ENCODE measurements at regions not wholly inside any gene's neighbourhood (a gene's known extent, or its start where the extent isn't known, plus 50 kb on each side); places are given as distances from the start of the nearest gene placed in this dataset.
"Not testable (repeated sequence)": the region's sequence is repeated elsewhere in the genome, so short reads cannot be mapped to it uniquely, and the experiment has no call there.

GRCh38 chr4:62450740-62451139 is 1250.6 kb downstream of the ADGRL3 start:
- Histone ChIP-seq H3K27me3 (ENCODE audit: low read depth, low read length) (no peaks in the 10 kb centered on the region), H3K36me3 (ENCODE audit: control insufficient read depth in 1 of 2, insufficient read depth in 2 of 2, low read length in 2 of 2) (no peaks in the 10 kb centered on the region), H3K9me3 (ENCODE audit: control insufficient read depth in 1 of 2, low read length in 2 of 2) (peaks cover 0 to under 1% of the 10 kb centered on the region in 2 donors), H3K27ac (ENCODE audit: low read length) (no peak overlapping the region), H3K4me3 (ENCODE audit: low read depth in 1 of 2, low read length in 2 of 2) (no peak overlapping the region), H3K4me1 (ENCODE audit: control insufficient read depth in 1 of 2, insufficient read depth in 2 of 2, low read length in 2 of 2) (no peaks in the 10 kb centered on the region)

- H3K9me3 ChIP-seq (ENCODE audit: control insufficient read depth in 1 of 2, low read length in 2 of 2): peaks cover 0 to 3% of the 10 kb centered on the region in 2 donors
- H3K4me3 ChIP-seq (ENCODE audit: low read depth in 1 of 2, low read length in 2 of 2): no peak overlapping the region
- no peaks in the 10 kb centered on the region for H3K4me1 ChIP-seq (ENCODE audit: control insufficient read depth in 1 of 2, insufficient read depth in 2 of 2, low read length in 2 of 2)
- H3K27me3 ChIP-seq (ENCODE audit: low read depth, low read length): no peaks in the 10 kb centered on the region
- no peaks in the 10 kb centered on the region for H3K36me3 ChIP-seq (ENCODE audit: control insufficient read depth in 1 of 2, insufficient read depth in 2 of 2, low read length in 2 of 2)
- H3K27ac ChIP-seq (ENCODE audit: low read length): no peak overlapping the region
These were observed 1249.4 kb downstream of the ADGRL3 start for GRCh38 chr4:62449538-62449937.

DNA sequence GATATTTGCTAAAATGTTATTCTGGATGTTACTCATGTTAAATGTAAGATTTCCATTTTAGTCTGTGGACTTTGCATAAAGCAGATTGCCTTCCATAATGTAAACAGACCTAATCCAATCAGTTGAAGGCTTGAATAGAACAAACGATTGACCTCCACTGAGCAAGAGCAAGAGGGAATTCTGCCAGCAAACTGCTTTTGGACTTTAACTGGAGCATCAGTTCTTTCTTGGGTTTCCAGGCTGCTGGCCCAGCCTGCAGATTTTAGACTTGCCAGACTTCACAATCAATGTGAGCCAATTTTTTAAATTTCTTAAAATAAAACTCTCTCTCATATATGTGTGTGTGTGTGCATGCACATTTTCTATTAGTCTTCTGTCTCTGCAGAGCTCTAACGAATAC is 1248.8 kb downstream of the ADGRL3 start:
- no peaks in the 10 kb centered on the region for H3K27me3 ChIP-seq (ENCODE audit: low read depth, low read length)
- H3K4me1 ChIP-seq (ENCODE audit: control insufficient read depth in 1 of 2, insufficient read depth in 2 of 2, low read length in 2 of 2): no peaks in the 10 kb centered on the region
- H3K9me3 ChIP-seq (ENCODE audit: control insufficient read depth in 1 of 2, low read length in 2 of 2): peaks cover 0 to 3% of the 10 kb centered on the region in 2 donors
- H3K36me3 ChIP-seq (ENCODE audit: control insufficient read depth in 1 of 2, insufficient read depth in 2 of 2, low read length in 2 of 2): no peaks in the 10 kb centered on the region
- H3K4me3 ChIP-seq (ENCODE audit: low read depth in 1 of 2, low read length in 2 of 2): no peak overlapping the region
- H3K27ac ChIP-seq (ENCODE audit: low read length): no peak overlapping the region

- H3K27ac ChIP-seq (ENCODE audit: low read length): no peak overlapping the region
- no peak overlapping the region for H3K4me3 ChIP-seq (ENCODE audit: low read depth in 1 of 2, low read length in 2 of 2)
- H3K4me1 ChIP-seq (ENCODE audit: control insufficient read depth in 1 of 2, insufficient read depth in 2 of 2, low read length in 2 of 2): no peaks in the 10 kb centered on the region
- H3K36me3 ChIP-seq (ENCODE audit: control insufficient read depth in 1 of 2, insufficient read depth in 2 of 2, low read length in 2 of 2): no peaks in the 10 kb centered on the region
- no peaks in the 10 kb centered on the region for H3K27me3 ChIP-seq (ENCODE audit: low read depth, low read length)
- peaks cover 8 to 9% of the 10 kb centered on the region in 2 donors for H3K9me3 ChIP-seq (ENCODE audit: control insufficient read depth in 1 of 2, low read length in 2 of 2)
These were observed 1238.9 kb downstream of the ADGRL3 start for GRCh38 chr4:62439051-62439450.

DNA sequence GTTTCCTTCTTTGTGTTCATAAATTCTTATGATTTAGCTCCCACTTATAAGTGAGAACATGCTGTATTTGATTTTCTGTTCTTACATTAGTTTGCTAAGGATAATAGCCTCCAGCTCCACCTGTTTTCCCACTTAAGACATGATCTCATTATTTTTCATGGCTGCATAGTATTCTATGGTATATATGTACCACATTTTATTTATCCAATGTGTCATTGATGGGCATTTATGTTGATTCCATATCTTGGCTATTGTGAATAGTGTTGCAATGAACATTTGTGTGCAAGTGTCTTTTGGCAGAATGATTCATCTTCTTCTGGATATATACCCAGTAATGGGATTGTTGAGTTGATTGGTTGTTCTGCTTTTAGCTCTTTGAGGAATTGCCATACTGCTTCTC is 1234.8 kb downstream of the ADGRL3 start:
- Histone ChIP-seq H3K27me3 (ENCODE audit: low read depth, low read length) (no peaks in the 10 kb centered on the region), H3K4me1 (ENCODE audit: control insufficient read depth in 1 of 2, insufficient read depth in 2 of 2, low read length in 2 of 2) (no peaks in the 10 kb centered on the region), H3K9me3 (ENCODE audit: control insufficient read depth in 1 of 2, low read length in 2 of 2) (no peaks in the 10 kb centered on the region), H3K27ac (ENCODE audit: low read length) (no peak overlapping the region), H3K36me3 (ENCODE audit: control insufficient read depth in 1 of 2, insufficient read depth in 2 of 2, low read length in 2 of 2) (no peaks in the 10 kb centered on the region), H3K4me3 (ENCODE audit: low read depth in 1 of 2, low read length in 2 of 2) (no peak overlapping the region)

DNA sequence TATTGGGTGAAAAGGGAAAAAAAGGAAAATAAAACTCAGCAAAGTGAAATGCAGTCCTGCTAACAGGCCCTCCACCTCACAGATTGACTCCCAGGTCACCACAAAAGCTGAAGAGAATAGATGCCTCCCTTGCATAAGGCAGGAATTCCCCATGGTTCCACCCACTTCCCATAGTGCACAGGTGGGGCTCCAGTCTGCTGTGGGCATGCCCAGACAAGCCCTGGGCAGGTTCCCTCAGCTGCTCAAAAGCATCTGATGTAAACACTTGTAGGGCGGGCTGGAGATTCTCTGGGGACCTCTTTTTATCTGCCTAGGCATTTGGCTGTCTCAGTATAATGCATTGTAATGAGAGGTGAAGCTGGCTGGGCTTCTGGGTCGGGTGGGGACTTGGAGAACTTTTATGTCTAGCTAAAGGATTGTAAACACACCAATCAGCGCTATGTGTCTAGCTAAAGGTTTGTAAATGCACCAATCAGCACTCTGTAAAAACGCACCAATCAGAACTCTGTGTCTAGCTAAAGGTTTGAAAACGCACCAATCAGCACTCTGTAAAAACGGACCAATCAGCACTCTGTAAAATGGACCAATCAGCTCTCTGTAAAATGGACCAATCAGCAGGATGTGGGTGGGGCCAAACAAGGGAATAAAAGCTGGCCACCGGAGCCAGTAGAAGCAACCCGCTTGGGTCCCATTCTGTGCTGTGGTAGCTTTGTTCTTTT is 1231.5 kb downstream of the ADGRL3 start:
- not testable (repeated sequence) for H3K27me3 ChIP-seq (ENCODE audit: low read depth, low read length); H3K4me1 ChIP-seq (ENCODE audit: control insufficient read depth in 1 of 2, insufficient read depth in 2 of 2, low read length in 2 of 2); H3K4me3 ChIP-seq (ENCODE audit: low read depth in 1 of 2, low read length in 2 of 2); H3K27ac ChIP-seq (ENCODE audit: low read length); H3K36me3 ChIP-seq (ENCODE audit: control insufficient read depth in 1 of 2, insufficient read depth in 2 of 2, low read length in 2 of 2); H3K9me3 ChIP-seq (ENCODE audit: control insufficient read depth in 1 of 2, low read length in 2 of 2)

DNA sequence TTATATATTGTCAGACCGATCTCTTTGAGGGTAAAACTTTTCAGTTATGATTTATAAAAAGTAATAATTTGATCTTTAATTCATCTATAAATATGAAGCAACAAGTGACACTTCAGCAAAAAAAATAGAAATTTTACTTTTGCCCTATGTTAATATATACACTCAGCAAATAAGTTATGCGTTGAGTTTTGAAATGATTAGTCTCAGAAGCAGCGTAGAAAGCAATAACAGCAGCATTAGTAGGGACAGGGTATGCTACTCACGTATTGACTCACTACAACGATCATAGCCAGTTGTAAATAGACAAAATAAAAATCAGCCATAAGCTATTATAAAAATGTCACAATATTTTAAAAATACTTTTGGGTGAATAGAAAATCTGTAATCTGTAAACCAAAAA is 1229.2 kb downstream of the ADGRL3 start:
- no peaks in the 10 kb centered on the region for H3K36me3 ChIP-seq (ENCODE audit: control insufficient read depth in 1 of 2, insufficient read depth in 2 of 2, low read length in 2 of 2)
- no peaks in the 10 kb centered on the region for H3K9me3 ChIP-seq (ENCODE audit: control insufficient read depth in 1 of 2, low read length in 2 of 2)
- no peak overlapping the region for H3K4me3 ChIP-seq (ENCODE audit: low read depth in 1 of 2, low read length in 2 of 2)
- H3K27me3 ChIP-seq (ENCODE audit: low read depth, low read length): no peaks in the 10 kb centered on the region
- H3K27ac ChIP-seq (ENCODE audit: low read length): no peak overlapping the region
- no peaks in the 10 kb centered on the region for H3K4me1 ChIP-seq (ENCODE audit: control insufficient read depth in 1 of 2, insufficient read depth in 2 of 2, low read length in 2 of 2)

DNA sequence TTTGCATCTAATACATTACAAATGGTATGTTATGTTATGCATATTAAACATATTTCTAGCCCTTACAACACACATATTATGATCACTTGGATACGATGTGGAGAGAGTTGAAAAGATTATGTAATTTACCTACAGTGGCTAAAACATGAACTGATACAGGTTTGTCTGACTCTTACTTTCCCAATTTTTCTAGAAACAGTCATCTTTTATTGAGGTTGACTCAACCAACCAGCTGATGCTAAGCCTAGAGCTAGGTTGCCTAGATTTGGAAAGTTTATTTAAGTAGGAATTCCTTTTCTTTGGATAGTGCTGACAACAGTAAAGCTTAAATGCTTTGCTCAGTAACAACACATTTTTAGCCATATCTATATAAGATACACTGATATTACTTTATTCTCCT is 1215.1 kb downstream of the ADGRL3 start:
- Histone ChIP-seq H3K4me1 (ENCODE audit: control insufficient read depth in 1 of 2, insufficient read depth in 2 of 2, low read length in 2 of 2) (no peaks in the 10 kb centered on the region), H3K27ac (ENCODE audit: low read length) (no peak overlapping the region), H3K4me3 (ENCODE audit: low read depth in 1 of 2, low read length in 2 of 2) (no peak overlapping the region), H3K36me3 (ENCODE audit: control insufficient read depth in 1 of 2, insufficient read depth in 2 of 2, low read length in 2 of 2) (no peaks in the 10 kb centered on the region), H3K9me3 (ENCODE audit: control insufficient read depth in 1 of 2, low read length in 2 of 2) (no peaks in the 10 kb centered on the region), H3K27me3 (ENCODE audit: low read depth, low read length) (no peaks in the 10 kb centered on the region)

GRCh38 chr4:62414563-62414962 is 1214.4 kb downstream of the ADGRL3 start:
- Histone ChIP-seq H3K27ac (ENCODE audit: low read length) (no peak overlapping the region), H3K4me1 (ENCODE audit: control insufficient read depth in 1 of 2, insufficient read depth in 2 of 2, low read length in 2 of 2) (no peaks in the 10 kb centered on the region), H3K27me3 (ENCODE audit: low read depth, low read length) (no peaks in the 10 kb centered on the region), H3K4me3 (ENCODE audit: low read depth in 1 of 2, low read length in 2 of 2) (no peak overlapping the region), H3K9me3 (ENCODE audit: control insufficient read depth in 1 of 2, low read length in 2 of 2) (no peaks in the 10 kb centered on the region), H3K36me3 (ENCODE audit: control insufficient read depth in 1 of 2, insufficient read depth in 2 of 2, low read length in 2 of 2) (no peaks in the 10 kb centered on the region)

DNA sequence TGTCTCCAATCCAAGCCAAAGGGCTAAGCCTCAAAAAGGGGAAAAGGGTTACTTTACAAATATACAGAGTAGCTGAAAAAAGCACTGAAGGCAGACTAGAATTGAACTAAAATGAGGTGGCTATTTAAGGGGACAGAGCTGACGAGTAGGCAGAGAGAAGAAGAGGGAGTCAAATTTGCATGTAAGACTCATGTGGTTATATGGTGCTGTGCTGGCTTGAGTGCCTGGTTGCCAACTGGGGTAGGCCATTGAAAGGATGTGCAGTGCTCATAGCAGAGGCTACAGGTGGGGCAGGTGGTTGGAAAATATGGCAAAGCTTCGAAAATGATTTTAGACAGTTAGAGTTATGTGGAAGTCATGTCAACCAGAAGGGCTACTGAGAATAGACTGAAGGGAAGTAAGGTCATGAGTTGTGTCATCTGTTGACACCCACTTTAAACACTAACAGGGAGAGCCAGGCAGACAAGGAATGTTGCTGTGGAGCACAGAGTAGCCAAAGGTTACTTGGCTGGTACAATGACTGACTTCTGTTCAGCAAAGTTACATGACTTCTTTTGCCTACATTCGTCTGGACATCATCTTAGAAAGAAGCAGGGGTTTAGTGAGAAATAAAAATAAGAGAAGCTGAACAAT is 1210.4 kb downstream of the ADGRL3 start:
- H3K27ac ChIP-seq (ENCODE audit: low read length): no peak overlapping the region
- H3K36me3 ChIP-seq (ENCODE audit: control insufficient read depth in 1 of 2, insufficient read depth in 2 of 2, low read length in 2 of 2): no peaks in the 10 kb centered on the region
- H3K27me3 ChIP-seq (ENCODE audit: low read depth, low read length): no peaks in the 10 kb centered on the region
- H3K9me3 ChIP-seq (ENCODE audit: control insufficient read depth in 1 of 2, low read length in 2 of 2): no peaks in the 10 kb centered on the region
- no peaks in the 10 kb centered on the region for H3K4me1 ChIP-seq (ENCODE audit: control insufficient read depth in 1 of 2, insufficient read depth in 2 of 2, low read length in 2 of 2)
- no peak overlapping the region for H3K4me3 ChIP-seq (ENCODE audit: low read depth in 1 of 2, low read length in 2 of 2)

DNA sequence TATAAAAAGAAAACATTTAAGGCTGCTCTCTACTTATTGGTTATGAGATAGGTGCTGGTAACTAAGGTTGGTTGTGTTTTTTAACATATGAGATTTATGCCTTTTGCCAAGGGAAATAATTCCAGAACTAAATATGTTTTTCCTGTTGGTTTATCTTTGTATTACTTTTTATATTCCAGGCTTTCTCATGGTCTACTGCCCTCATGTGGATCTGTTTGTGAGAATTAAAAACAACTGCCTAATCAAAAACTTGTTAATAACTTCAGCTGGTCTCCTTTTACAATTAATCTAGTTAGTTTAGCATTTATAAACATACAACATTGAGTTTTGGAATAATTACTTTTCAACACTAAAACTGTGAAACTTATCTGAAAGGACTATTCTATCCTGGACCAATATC is 1208.3 kb downstream of the ADGRL3 start:
- H3K27me3 ChIP-seq (ENCODE audit: low read depth, low read length): no peaks in the 10 kb centered on the region
- H3K27ac ChIP-seq (ENCODE audit: low read length): no peak overlapping the region
- H3K9me3 ChIP-seq (ENCODE audit: control insufficient read depth in 1 of 2, low read length in 2 of 2): no peaks in the 10 kb centered on the region

DNA sequence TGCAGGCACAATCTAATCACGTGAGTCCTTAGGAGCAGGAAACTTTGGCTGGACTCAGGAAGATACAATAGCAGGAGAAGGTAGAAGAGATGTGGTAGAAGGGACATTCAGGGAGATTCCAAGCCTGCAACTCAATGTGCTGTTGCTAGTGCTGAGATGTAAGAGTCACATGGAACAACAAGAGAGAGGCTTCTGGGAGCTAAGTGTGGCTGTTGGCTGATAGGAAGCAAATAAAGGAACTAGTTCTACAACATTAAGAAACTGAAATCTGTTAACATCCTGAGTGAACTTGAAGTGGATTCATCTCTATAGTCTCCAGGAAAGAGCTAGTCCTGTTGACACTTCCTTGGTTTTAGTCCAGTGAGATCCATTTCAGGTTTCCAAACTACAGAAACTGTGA is 1207.4 kb downstream of the ADGRL3 start:
- H3K4me3 ChIP-seq (ENCODE audit: low read depth in 1 of 2, low read length in 2 of 2): no peak overlapping the region
- no peaks in the 10 kb centered on the region for H3K36me3 ChIP-seq (ENCODE audit: control insufficient read depth in 1 of 2, insufficient read depth in 2 of 2, low read length in 2 of 2)
- H3K27me3 ChIP-seq (ENCODE audit: low read depth, low read length): no peaks in the 10 kb centered on the region
- H3K9me3 ChIP-seq (ENCODE audit: control insufficient read depth in 1 of 2, low read length in 2 of 2): no peaks in the 10 kb centered on the region
- no peak overlapping the region for H3K27ac ChIP-seq (ENCODE audit: low read length)
- no peaks in the 10 kb centered on the region for H3K4me1 ChIP-seq (ENCODE audit: control insufficient read depth in 1 of 2, insufficient read depth in 2 of 2, low read length in 2 of 2)

More for the DNA sequence above, 1208.3 kb downstream of the ADGRL3 start:
- Histone ChIP-seq H3K4me3 (ENCODE audit: low read depth in 1 of 2, low read length in 2 of 2) (no peak overlapping the region), H3K4me1 (ENCODE audit: control insufficient read depth in 1 of 2, insufficient read depth in 2 of 2, low read length in 2 of 2) (no peaks in the 10 kb centered on the region), H3K36me3 (ENCODE audit: control insufficient read depth in 1 of 2, insufficient read depth in 2 of 2, low read length in 2 of 2) (no peaks in the 10 kb centered on the region)

All from muscle layer of duodenum (tissue), 2 donors.